Astrocyte (in vitro differentiated cells and primary cell): ENCODE measurements at regions not wholly inside any gene's neighbourhood (a gene's known extent, or its start where the extent isn't known, plus 50 kb on each side); places are given as distances from the start of the nearest gene placed in this dataset.
"Not testable (repeated sequence)": the region's sequence is repeated elsewhere in the genome, so short reads cannot be mapped to it uniquely, and the experiment has no call there.

Experiments
- EZH2 ChIP-seq: IDR thresholded peaks from 2 replicates; pipeline ENCODE4 v1.6.1; 2012; ENCODE audit warnings: mild to moderate bottlenecking, low read length, inconsistent platforms; ENCODE audit not compliant: insufficient read depth
- TF ChIP-seq, protein P1 (sequence below): IDR thresholded peaks from 2 replicates; pipeline ENCODE4 v1.5.1; 2011; ENCODE audit warnings: low read depth, mild to moderate bottlenecking, inconsistent platforms, low read length, moderate library complexity; ENCODE audit not compliant: insufficient read depth

DNA sequence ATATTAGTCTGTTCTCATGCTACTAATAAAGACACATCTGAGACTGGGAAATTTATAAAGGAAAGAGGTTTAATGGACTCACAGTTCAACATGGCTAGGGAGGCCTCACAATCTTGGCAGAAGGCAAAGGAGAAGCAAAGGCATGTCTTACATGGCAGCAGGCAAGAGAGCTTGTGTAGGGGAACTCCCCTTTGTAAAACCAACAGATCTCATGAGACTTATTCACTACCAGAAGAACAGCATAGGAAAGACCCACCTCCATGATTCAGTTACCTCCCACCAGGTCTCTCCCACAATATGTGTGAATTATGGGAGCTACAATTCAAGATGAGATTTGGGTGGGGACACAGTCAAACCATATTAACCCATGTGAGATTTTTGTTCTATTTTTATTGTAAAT is 244.5 kb upstream of the TRIB2 start:
- TF ChIP-seq, protein P1, sequence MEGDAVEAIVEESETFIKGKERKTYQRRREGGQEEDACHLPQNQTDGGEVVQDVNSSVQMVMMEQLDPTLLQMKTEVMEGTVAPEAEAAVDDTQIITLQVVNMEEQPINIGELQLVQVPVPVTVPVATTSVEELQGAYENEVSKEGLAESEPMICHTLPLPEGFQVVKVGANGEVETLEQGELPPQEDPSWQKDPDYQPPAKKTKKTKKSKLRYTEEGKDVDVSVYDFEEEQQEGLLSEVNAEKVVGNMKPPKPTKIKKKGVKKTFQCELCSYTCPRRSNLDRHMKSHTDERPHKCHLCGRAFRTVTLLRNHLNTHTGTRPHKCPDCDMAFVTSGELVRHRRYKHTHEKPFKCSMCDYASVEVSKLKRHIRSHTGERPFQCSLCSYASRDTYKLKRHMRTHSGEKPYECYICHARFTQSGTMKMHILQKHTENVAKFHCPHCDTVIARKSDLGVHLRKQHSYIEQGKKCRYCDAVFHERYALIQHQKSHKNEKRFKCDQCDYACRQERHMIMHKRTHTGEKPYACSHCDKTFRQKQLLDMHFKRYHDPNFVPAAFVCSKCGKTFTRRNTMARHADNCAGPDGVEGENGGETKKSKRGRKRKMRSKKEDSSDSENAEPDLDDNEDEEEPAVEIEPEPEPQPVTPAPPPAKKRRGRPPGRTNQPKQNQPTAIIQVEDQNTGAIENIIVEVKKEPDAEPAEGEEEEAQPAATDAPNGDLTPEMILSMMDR: not testable (repeated sequence)
- TF ChIP-seq EZH2: not testable (repeated sequence)
